ENCODE measurements at regions not wholly inside any gene's neighbourhood (a gene's known extent, or its start where the extent isn't known, plus 50 kb on each side); places are given as distances from the start of the nearest gene placed in this dataset.

DNA sequence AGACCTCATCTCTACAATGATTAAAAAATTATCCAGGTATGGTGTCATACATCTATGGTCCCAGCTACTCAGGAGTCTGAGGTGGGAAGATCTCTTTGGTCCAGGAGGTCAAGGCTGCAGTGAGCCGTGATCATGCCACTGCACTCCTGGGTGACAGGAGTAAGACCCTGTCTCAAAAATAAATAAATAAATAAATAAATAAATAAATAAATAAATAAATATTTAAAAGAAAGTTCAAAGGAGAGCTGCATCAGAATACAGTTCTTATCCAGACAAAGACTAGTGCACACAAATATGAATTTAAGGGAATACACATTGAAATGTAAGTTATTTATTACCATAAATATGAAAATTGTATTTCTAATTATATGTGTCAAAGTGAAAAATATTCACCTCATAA, 624.9 kb downstream of the SLITRK6 start:
- TF ChIP-seq CTCF (IDR thresholded peaks at IDR 0.05; ENCODE audit: low read depth, low read length) = no peak
- no peak for TF ChIP-seq EZH2phosphoT487 (IDR thresholded peaks at IDR 0.05; ENCODE audit: low read depth)
